Medulla oblongata (tissue), 1 donor: ENCODE measurements at regions not wholly inside any gene's neighbourhood (a gene's known extent, or its start where the extent isn't known, plus 50 kb on each side); places are given as distances from the start of the nearest gene placed in this dataset.

ENCODE experiments used
- DNase-seq: peaks from one replicate; pipeline ENCODE4 v3.0.0-alpha.2; 2015; ENCODE audit errors: extremely low spot score

DNA sequence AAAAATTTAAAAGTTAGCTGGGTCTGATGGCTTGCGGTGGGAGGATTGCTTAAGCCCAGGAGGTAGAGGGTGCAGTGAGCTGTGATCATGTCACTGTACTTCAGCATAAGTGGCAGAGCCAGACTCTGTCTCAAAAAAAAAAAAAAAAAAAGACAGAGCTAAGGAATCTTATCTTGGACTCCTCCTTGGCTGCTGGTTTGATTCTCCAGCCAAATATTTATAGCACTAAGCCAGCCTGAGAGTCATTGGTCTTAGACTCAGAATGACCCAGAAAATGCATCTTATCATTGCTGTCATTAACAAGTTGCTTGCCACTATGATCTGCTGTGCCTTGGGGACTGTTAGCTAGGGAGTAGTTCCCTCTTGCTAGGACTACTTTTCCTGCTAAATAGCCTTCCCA lies 164.7 kb downstream of the GNAT3 start:
- no peak for DNase-seq

DNA sequence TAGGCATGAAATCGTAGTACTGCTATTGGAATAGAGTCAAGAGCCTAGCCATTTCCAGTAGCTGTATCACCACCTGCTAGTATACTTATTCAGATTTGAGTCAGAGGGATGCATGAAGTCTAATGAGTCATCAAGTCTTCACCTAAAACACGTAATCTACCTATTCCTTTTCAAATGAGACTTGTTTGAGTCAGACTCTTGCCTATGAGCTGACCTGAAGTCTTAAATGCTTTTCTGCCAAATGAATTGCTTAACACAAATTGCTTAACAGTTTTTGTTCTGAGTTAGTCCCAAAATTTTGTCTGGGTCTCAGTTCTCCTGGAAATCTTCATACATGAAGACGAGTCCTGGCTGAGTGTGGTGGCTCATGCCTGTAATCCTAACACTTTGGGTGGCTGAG lies 165.2 kb downstream of the GNAT3 start:
- no peak for DNase-seq

DNA sequence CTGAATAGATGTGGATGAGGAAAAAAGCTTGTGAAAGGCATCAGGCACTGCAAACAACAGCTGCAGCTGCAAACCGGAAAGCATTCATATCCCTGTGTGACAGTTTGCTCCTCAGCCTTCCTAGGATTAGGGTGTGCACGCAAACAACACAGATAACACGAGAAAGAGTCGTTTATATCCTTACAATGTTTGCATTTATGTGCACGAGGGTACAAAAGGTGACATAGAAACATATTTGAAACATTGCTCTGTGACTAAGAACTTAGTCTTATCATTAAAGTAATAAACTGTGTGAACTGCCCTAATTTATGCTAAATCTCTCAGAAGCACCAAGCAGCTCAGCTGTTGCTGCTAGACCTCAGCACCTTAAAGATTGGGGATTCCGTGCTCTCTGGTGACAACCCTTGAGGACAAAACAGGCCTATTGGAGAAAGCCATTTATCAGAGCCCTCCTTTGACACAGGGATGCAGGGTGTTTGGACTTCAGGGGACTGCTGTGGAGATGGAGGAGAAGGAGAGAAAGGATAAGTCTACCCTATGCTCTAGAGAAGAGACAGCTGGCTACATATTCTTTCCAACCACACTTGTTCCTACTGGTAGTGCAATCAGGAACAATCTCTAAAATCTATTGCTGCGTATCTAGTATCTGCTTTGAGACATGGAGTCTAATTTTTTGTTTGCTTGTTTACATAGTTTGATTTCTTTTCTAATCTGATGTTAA lies 176.2 kb downstream of the GNAT3 start:
- DNase-seq, result peak; percentile 56

DNA sequence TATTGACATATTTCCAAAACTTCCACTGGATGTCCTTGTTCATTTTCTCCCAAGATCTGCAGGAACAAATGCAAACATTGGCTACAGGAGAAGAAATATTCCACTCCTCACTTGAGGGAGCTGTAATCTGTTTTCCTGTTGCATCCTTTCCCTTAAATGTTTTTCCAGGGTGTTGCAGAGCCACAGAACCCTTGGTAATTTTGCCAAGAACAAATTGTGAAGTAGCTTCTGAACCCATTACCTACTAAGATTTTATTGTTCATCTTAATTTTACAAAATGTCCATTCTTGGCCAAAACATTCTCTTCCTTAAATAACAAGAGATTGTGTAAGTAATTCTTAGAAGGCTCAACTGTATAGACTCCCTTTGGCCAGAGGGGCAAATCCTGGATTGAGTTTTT lies 177.0 kb downstream of the GNAT3 start:
- DNase-seq, result peak; percentile 27

DNA sequence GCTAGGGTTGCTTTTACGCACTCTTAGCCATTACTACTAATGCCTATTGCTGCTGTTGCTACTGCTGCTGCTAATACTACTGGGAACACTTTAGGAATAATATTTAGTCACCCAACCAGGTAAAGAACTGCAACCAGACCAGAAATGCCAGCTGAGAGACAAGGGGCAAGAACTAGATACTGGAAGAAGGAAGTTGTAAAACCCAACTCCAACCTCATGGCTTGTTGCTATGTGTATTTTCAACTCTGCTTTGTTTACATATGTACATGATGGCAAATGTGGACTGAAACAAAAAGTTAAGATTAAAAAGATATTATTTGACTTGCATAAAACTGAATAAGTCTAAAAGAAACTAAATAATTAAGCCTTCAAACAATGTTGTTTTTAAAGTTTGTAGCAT lies 177.7 kb downstream of the GNAT3 start:
- DNase-seq, result no peak

DNA sequence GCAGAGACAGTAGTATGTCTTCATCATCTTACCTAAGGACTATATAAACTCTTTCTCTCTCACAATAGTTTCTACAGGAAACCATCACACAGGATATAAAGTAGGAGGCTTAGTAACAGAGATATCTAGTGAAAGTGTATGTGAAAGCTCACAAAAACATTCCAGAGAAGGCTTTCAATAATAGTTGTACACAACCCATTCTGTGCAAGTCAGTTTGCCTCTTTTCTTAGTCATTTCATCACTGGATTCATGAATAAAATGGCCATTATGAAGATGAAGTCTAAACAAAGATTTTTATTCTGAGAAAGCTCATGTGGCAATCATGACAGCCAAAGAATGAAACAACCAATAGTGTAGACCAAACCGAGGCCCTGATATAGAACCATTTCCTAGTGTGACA lies 178.8 kb downstream of the GNAT3 start:
- DNase-seq, result peak; percentile 14

DNA sequence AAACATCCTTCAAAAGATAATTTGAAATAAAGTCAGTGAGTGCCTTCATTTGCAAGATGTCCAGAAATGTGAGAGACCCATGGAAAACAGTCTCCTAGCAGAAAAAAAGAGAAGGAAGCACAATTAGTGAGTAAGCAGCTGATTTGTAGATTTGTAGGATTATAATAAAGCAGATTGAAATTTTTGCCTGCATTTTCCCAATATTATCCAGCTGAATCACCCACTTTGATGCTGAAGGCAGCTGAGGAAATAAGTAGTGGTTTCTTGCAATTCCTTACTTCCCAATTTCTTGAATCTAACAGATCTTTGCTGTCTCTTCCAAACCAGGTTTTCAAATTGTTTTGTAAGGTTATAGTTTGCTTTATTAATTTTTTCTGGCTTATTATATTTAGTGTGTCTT lies 181.4 kb downstream of the GNAT3 start:
- no peak for DNase-seq

DNA sequence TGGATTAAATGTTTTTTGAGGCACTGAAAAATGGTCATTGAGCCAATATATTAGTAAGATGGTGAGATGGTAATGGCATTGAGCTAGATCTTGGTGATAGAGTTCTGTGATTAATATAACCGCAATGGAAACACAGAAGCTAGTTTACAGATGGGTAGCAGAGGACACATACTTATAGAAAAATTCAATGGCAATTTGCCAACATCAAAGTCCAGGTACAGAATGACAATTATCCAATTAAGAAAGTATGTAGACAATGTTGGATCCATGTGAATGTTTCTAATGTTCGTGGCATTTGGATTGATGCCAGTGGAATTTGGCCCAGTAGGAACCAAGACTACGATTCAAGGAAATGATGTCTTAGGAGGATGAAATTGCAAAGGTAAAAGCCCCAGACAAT lies 187.8 kb downstream of the GNAT3 start:
- no peak for DNase-seq

DNA sequence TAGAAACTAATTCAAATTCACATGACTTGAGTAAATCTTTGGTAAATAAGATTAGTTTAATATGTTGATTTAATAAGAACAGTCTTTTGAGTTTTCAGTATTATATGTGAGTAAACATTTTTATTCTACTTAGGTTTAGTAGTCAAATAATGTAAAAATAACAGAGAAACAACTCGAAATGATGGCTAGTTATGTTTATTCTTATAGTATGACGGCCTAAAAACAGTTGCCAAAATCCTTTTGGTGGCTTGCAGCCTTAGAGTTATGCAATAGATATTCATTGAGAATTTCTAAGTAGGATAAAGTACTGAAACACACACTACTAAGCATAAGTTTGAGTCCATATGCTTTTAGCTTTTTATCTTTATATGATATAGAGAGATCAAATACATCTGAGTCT lies 184.8 kb downstream of the GNAI1 start:
- DNase-seq, result no peak

DNA sequence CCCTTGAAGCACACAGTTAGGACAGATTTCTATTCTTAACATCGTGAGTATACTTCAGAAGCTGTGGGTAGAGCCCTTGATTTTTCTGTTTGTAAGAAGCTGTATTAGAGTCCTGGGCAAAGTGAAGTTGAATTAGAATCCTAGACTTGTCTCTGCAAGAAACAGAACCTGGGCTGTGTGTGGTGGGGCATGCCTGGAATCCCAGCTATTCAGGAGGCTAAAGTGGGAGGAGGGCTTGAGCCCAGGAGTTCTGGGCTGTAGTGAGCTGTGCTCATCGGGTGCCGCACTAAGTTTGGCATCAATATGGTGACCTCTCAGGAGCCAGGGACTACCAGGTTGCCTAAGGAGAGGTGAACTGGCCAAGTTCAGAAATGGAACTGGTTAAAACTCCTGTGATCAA lies 183.4 kb downstream of the GNAI1 start:
- DNase-seq, result no peak

DNA sequence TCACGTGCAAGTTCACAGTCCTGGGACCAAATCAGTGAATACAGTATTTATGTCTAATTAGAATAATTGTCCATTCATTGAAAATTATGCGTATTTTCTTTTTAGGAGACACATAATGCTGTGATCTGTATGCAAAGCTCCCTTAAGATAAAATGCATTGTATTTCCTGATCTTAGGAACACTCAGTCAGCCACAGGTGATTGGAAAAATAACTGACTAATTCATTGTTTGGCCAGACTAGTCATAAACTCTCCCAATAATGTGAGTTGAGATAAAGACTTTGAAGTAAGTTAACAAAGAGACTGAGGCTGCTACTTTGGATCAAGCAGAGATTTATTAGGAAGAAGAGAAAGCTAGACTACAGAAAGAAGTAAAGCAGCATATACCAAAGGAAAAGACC lies 182.2 kb downstream of the GNAI1 start:
- no peak for DNase-seq

DNA sequence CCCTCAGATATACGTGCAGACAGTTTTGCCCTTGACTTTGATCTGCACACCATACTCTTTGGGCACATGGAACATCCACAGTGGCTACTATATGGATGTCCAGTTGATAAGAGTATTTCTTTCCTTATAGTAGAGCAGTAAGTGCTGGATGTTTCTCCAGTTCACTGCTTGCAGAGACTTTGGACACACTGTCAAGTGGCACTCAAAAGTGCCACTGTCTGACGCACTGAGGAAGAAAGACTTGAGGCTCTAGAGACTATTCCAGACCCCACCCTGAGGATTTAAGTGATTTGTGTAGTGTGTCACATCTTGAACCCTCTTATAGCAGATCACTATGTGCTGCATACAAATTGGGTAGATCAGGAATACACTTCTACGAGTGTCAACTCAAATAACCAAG lies 179.1 kb downstream of the GNAI1 start:
- DNase-seq, result no peak

DNA sequence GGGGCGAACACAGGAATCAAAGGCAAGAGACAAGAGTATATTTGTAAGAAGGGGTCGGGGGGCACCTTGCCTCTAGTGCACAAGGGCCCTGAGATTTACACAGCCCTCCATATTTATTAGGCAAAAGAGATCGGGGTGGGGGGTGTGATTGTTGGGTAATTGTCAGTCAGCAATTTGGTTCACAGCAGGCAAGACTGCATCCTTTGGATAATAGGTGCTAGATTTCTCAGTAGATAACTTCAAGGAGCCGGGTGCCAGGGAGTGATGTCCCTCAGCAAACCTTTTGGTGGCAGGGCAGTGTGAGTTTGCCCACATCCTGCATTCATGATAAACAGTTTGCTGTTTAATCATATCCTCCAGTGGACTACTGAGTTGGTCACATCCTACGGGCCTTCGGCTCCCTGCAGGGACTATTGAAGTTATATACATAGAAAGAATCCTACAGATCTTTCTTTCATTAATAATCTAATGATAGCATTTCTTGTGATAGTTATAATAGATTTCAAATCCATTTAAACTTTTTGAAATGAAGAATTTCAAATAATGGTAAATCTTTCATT lies 178.5 kb downstream of the GNAI1 start:
- DNase-seq, result no peak

DNA sequence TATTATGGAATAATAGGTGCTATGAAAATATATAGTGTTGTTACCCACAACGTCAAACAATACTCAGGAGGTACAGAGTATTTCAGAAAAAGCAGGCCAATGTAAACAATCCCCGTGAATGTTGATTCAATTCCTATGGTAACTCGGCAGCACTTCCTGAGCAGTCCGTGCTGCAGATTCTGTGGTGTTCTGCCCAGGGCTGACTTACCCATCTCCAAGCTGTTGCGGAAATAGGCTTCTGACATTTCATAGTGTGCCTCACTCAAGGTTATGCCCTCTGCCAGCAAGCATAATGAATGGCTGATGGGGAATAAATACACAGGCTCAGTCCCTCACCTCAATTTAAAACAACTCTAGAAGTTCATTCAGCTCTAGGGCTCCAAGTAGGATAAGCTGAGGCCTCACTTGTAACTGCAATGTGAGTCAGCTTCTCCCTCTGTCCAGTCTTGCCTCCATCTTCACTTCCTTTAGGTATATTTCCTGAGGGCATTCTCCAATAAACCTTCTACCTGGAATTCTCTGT lies 177.6 kb downstream of the GNAI1 start:
- no peak for DNase-seq

DNA sequence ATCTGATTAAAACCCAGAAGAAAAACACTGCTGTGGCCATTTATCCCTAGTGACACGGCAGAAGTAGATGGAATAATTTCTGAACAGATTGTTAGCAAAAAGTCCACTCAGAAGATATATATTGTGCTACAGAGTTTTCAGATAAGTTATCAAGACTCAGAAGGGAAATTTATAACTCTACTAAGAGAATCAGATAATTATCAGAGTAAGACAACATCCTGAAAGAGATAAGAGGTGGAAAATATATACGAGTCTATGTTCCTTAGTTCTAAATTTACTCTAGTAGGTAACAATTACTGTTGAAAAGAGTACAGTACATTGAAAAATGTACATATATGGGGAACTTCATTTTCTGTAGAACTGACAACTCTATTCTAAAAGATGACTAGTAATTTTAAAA lies 176.7 kb downstream of the GNAI1 start:
- no peak for DNase-seq

DNA sequence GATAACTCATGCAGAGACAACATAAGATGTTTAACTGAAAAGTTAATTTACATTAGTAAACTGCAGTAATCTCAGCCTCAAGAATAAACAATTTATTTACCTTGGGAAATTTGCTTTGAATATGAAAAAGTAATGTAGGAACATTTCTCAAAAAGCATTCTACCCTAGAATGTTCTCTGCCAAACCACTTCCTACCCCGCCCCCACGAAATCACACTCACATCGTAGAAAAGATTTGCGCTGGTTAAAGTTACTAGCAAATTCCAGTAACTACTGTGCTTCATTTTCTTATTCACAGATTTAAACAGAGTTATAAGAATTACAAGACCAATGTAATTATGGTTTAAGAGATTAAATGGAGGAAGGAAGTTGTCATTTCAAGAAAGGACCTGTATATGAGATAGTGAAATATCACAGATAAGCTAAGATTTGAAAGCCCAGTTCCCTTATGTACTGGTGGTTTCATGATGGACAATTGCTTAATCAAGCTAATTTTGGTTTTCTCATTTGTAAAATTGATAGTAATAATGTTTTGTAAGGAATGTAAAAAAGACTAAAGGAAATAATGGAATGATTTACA lies 175.4 kb downstream of the GNAI1 start:
- no peak for DNase-seq

DNA sequence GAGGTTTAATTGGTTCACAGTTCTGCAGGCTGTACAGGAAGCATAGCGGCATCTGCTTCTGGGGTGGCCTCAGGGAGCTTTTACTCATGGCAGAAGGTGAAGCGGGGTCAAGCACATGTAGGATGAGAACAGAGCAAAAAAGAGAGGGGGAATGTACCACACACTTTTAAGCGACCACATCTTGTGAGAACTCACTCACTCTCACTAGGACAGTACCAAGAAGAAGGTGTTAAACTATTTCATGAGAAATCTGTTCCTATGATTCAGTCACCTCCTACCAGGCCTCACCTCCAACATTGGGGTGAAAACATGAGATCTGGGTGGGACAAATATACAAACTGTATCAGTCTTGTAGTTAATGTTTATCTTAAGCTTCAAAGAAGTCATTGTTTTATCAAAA lies 174.7 kb downstream of the GNAI1 start:
- no peak for DNase-seq

DNA sequence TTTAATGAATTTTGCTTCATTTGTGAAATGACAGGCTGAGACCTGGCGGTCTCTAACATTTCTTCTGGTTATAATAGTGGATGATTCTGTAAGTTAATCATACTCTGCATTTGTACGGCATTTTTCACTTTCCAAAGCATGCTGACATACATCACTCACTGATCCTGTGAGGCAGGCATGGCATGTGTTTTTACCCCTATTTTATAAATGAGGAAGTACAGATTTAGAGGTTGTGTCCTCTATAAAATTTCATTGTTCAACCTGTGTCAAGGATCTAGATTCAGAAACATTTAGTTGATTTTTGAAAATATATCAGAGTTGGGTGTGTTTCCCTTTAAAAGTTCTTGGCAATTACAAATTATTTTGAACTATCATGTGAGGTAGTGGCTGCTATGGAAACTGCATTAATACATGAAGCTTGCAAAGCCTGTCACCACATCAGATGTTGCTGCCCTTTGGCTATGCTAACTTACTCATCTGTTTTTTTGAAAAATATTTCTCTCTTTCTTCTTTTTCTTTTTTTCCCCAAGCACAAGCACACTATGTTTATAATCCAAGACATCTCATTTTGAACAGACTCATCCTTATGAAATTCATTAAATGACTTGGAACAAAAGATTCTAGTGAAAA lies 172.7 kb downstream of the GNAI1 start:
- no peak for DNase-seq

DNA sequence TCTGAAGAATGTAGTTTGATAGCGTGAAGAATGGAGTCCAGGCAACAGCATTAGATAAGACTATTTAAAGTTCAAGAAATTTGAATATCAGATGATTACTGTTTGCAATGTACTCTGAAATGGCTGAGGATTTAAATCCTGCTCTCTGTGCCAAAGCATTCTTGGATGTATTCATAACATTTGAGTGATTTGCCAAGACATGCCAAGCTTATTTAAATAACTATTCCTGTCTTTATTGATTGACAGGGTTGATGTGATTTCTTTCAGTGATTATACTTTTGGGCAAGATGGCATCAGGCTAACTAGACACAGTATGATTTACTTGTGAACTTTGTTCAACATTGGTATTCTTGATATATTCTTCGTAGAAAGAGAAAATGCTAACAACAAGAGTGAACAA lies 168.7 kb downstream of the GNAI1 start:
- no peak for DNase-seq

DNA sequence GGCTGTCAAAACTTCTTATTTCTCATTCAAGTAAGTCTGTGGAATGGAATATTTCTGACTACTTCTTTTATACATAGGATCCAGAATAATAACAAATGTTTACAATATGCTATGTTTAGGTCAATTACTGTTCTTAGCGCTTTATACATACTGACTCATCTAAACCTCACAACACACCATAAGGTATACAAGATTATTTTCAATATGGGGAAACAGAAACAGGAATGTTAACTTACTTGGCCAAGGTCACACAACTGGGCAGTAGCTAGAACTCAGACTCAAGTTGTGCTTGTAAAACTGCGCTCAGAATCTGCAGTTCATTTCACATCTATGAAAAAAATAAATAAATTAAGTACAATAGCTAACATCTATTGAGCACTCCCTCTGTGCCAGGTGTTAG lies 168.0 kb downstream of the GNAI1 start:
- DNase-seq, result no peak

DNA sequence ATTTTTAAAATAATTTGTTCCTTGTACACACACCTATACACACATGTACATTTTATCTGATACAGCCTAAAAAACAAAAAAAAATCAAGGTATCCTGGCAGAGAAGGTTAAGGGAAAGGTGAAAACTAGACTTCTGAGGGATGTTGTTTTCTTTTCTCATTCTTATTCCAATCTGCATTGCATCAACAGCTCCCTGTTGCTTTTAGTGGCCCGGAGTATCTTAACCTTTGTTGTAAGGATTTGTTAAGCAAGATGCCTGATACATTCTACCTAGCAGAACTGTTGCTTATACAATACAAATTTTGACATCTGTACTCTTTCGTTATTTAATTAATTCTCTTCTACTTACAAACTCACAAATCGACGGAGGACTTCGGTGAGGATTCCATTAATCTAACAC lies 167.4 kb downstream of the GNAI1 start:
- no peak for DNase-seq

DNA sequence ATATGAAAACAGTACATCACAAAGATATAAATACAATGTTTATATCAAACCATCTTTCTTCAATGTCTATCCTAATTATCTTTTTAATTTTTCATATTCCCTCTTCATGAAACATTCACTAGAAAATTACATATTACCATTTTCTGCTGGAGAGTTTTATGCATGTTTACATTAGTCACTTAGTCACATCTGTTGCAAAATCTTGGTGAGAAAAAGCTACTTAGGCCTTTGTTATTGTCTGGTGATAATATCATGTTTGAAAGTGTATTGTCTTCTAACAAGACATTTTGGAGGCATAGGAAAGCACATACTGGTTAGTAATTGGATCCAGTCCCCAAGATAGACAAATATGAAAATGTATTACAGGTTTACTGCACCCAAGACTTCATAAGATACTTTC lies 163.6 kb downstream of the GNAI1 start:
- DNase-seq, result no peak

DNA sequence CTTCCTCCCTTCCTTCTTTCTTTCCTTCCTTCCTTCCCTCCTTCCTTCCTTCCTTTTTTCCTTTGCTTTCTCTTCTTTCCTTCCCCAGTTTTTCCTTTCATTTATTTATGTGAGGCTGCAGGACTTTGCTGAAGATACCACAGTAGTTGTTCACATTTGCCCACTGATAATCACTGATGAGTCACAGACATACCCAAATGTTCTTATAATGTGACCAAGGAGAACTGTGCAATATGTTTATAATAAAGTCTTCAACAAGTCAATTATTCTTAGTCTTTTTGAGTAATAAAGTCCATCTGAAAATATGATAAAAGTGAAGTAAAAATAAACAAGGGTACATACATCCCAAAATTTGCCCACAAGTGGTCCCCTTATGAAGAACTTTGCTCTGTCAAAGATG lies 159.7 kb downstream of the GNAI1 start:
- DNase-seq, result no peak
